NT2/D1 (cell line): ENCODE measurements at regions not wholly inside any gene's neighbourhood (a gene's known extent, or its start where the extent isn't known, plus 50 kb on each side); places are given as distances from the start of the nearest gene placed in this dataset.

Experiments
- YY1 ChIP-seq: IDR thresholded peaks from 2 replicates; pipeline ENCODE4 v1.6.1; 2011; ENCODE audit not compliant: insufficient read length, insufficient read depth
- ZNF274 ChIP-seq: IDR thresholded peaks from 2 replicates; pipeline ENCODE4 v1.6.1; 2011; ENCODE audit warnings: mild to moderate bottlenecking, low read depth, low read length

- TF ChIP-seq ZNF274 (no peak), YY1 (no peak)
These were observed 311.2 kb downstream of the DHX15 start for GRCh38 chr4:24273136-24273535.
